ENCODE measurements at regions not wholly inside any gene's neighbourhood (a gene's known extent, or its start where the extent isn't known, plus 50 kb on each side); places are given as distances from the start of the nearest gene placed in this dataset.
"Not testable (repeated sequence)": the region's sequence is repeated elsewhere in the genome, so short reads cannot be mapped to it uniquely, and the experiment has no call there.

DNA sequence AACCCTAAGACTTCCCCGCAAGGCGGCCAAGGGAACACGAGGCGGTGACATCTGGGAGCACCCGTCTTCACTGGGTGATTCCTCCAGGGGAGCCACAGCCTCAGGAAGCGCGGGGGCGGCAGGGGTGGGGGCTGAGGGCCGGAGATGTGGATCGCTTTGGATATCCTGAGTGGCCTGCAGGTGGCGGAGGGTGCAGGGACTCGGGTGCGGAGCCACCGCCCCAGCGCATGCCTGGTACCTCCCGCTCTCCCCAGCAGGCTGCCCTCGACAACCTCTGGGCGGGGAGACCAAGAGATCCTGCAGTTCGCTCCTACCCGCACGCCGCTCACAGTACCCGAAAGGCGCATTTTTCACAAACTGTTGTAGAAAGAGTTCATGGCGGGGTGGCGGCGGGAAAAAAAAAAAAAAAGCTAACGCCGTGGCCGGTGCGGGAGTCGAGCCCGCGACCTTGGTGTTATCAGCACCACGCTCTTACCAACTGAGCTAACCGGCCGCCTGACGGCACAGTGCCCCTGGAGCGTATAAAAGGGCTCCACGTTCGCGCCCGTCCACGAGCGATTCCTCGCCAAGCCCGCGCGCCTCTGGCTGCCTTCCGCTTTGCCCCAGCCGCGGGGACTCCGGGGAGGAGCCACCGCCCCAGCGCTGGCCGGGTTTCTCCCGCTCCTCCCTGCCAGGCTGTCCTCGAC is 124.7 kb upstream of the PRKX start:
- DNase-seq (ENCODE audit: low read depth), result not testable (repeated sequence)

DNA sequence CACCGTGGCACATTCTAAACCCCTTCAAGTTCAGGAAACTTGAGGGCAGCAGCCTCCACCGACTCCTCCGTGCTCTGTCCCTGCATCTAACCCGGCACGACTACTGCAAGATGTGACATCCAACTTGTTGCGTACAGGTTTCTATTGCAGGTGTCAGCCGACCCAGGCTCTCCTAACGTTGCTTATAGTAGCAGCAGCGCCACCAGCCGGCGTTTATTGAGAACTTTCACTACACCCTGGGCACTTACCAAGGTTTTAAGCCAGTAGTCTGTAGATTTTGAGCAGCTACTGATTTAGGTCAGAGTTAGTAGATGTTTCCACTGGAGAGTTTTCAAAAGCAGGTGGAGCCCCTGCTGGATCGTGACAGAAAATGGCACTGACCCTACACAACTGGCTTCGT is 123.8 kb upstream of the PRKX start:
- DNase-seq (ENCODE audit: low read depth), result not testable (repeated sequence)

DNA sequence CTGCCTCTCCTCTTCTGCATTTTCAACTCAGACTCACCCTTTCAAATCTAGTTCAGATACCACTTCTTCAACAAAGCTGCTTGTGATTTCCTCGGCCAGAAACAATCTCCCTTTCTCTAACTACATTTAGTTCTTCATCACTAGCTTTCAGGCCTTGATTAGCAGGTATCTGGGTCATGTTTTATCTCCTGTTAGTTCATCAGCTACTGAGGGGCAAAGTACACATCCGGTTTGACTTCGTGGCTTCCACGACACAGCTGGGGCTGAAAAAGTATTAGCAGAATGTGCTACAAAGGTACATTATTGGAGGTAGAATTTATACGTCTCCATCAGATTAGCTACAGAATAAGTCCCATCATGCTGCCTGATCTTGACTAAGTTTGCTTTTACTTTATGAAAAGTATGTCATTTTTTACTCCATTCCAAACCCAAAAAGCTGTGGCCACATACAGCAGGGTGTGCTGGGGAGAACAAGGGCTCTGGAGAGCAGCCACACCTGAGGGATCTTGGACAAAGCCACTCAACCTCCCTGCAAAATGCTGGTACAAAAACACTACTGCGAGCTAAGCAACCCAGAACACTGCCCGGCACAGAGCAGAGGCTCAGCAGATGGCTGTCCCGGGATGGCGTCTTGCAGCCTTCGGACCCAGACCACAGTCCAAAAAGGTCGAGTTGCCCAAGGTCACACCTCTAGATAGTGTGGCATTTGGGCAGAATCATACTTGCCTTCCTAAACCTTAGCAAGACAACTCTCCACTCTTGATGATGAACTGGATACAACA is 120.5 kb upstream of the PRKX start:
- not testable (repeated sequence) for DNase-seq (ENCODE audit: low read depth)

DNA sequence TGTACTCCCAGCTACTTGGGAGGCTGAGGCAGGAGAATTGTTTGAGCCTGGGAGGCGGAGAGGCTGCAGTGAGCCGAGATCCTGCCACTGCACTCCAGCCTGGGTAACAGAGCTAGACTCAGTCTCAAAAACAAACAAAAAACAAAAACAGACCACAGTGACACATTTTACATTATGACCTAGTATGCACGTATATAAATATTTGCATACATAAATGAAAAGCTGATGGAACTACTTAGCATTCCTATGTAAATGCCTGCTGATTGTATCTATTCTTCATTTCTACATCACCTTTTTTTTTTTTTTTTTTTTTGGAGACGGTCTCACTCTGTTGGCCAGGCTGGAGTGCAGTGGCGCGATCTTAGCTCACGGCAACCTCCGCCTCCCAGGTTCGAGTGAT is 116.6 kb upstream of the PRKX start:
- DNase-seq (ENCODE audit: low read depth), result not testable (repeated sequence)

DNA sequence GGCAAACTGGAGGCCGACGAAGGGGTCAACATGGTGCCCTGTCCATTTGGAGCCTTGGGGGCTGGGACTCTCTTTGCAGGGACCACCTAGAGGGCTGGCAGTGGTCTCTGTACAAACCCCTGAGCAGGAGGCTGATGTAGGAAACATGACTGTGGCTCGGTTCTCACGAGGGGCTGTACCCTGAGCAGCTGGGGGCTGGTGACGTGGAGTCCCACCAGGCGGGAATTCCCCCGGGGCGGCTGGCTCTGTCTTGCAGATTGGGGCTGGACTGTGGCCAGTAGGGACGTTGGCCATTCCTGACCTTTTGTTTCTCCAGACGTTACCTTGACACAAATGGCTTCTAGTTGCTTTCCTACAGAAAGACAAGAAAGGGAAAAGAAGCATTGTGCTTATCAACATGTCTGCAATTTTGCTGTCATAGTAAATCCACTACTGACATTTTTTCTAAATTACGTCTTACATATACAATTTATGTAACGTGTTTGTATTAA is 115.6 kb upstream of the PRKX start:
- DNase-seq (ENCODE audit: low read depth), result not testable (repeated sequence)

DNA sequence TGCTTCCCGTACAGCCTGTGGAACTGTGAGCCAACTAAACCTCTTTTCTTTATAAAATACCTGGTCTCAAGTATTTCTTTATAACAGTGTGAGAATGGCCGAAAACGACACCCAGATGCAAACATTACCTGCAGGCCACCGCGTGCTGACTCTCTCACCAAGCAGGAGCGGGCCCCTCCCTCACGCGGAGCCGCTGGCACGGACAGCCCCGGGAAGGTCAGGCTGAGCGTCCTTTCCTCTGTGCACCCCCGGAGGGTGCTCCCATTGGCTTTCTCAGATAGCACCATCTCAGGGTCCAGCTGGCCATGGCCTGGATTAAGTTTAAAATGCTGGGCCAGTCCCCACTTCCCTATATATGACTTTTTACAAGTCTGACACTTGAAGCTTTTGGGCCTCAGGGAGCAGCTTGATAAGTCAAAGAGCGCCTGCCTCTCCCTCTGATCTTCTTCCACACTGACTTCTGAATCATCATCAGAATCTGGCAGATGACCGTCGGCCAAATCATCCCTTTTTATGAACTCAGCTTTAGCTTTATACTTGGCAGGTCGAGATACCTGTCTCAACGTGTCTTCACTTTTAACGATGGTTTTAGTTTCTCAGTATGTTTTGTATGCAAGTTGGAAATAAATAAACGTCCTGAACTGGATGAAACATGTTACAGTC is 115.1 kb upstream of the PRKX start:
- DNase-seq (ENCODE audit: low read depth), result not testable (repeated sequence)

DNA sequence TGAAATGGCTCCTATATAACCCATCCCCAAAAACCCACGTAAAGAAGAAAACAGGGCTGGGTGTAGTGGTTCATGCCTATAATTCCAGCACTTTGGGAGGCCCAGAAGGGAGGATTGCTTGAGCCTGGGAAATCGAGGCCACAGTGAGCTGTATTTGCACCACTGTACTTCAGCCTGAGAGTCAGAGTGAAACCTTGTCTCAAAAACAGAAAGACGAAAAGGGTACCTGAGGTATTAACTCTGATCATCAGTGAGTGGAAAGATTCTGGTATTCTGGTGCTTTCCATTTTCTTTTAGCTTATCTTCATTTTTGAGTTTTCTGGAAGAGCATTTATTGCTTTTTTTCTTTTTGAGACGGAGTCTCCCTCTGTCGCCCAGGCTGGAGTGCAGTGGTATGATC is 110.6 kb upstream of the PRKX start:
- DNase-seq (ENCODE audit: low read depth), result not testable (repeated sequence)

DNA sequence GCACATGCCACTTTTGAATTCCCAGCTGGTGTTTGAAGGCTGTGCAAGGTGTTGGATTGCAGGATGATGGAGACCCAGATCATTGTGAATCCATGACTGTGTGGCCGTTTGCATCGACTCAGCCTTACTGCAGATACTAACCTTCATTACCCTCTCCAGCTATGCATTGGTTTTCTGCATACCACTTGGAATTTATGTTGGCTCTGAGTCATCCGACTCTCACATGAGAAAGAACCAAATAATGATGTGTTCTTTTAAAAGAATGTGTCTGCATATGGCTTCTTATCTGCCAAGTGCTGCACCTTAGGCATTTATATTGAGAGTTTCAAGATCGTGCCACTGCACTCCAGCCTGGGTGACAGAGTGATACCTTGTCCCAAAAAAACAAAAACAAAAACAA is 106.7 kb upstream of the PRKX start:
- DNase-seq (ENCODE audit: low read depth), result no peak

DNA sequence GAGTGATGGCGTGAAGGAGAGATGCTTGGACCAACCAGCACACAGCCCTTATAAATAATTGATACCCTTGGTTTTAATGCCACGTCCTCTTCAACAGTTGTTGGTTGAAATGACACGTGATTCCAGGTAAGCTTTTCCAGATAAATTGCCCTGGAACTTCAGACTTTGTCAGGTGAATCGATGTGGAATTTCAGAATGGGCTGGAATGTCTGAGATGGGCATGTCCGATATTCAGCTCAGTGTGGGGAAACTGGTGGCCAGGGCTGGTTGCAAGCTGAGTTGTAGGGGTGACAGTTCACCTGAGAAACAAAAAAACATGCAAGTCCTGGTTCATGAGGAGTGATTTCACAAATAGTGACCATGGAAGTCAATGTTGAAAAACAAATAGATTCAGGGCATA is 104.0 kb upstream of the PRKX start:
- DNase-seq (ENCODE audit: low read depth), result not testable (repeated sequence)

DNA sequence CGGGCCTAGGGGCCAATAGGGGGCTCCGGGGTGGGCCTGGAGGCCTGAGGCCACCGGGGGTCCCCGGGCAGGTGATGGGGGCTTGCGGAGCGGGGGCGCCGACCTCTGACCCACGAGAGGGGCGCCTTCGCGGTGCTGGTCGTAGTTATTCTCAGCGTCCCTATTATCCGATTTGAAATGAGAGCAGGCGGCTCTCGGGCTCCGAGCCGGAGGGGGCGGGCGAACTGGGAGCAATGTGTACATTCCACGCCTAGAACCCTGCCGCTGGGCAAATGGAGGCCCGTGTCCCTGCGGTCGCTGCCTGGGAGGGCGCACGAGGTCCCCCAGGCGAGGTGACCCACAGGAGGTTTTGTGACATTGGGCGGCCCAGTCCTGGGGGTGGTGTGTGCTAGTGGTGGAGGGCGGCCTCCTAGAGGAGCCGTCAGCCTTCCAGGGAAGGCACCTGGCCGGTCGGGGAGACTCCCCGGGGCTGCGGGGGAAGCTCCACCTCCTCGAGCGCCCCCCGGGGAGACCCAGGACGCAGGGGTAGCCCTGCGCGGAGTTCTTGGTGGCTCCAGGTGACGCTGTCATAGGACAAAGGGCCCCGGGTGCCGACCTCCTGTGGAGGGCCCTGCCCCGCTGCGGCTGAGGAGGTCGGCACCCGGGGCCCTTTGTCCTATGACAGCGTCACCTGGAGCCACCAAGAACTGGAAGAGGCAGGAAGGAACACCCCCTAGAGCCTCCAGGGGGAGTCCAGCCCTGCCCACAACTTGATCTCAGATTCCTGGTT is 102.6 kb upstream of the PRKX start:
- no peak for DNase-seq (ENCODE audit: low read depth)

DNA sequence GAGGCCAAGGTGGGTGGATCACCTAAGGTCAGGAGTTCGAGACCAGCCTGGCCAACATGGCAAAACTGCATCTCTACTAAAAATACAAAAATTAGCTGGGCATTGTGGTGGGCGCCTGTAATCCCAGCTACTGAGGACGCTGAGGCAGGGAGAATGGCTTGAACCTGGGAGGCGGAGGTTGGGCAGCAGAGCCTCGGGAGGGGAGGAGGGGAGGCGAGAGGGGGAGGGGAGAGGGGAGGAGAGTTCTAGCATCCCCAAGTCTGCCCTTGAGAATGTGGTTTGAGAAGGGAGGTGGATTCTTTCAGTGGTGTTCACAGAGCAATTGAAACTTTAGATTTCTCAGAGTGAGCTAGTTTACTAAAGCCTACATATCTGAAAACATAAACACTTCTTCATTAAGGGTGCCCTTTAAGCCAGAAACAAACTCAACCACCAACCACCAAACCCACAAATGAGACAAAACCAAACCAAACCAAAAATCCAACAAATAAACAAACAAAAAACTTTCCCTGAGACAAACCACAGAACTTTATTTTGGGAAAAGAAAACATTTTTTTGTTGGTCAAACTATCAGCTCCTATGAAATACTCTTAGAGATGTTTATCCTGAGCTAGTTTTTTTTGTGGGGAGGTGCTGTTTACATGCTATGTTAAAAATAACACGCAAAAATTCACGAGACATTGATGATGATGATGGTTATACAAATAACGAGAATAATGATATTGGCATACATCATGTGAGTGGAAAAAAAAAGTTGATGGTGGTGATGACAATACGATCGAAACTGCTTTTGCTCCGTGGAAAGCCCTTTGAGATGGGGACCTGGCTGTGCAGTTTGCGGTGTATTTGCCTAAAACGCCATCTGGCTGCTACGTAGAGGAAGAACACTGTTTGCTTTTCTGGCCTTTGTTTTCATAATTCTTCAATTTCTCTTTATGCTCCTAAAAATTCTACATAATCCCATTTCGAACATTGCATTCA is 98.2 kb upstream of the PRKX start:
- no peak for DNase-seq (ENCODE audit: low read depth)

DNA sequence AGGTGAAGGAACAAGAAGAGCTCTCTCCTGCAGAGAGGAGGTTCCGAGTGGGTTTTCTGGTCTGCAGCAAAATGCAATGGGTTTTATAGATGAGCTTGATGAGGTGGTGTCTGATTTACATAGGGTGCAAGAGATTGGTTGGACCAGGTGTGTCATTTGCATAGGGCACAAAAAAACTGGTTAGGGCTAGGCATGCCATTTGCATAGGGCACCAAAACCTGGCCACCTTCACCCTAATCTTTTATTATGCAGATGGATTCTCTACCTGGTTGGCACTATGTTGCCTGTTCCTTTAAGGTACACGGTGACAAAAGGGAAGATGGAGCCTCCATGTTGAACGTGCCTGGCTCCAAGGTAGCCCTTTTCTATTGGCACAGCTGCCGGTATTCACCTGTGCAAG is 94.5 kb upstream of the PRKX start:
- no peak for DNase-seq (ENCODE audit: low read depth)

DNA sequence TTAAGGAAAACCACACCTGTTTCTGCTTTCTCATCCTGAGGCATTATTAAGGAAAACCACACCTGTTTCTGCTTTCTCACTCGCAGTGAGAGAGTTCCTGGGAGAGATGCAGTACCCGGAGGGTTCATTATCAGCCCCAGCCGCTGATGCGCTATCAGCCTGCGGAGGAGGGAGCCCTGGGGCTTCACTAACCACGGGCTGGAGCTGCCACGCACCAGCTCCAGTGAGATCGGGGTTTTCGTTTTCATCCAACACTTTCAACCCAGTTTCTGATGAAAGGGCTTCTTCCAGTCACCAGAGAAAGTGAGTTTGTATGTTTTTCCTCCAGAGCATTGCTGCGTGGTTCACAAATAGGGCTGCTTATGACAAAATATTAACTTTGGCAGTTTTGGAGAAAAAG is 93.2 kb upstream of the PRKX start:
- DNase-seq (ENCODE audit: low read depth), result no peak

DNA sequence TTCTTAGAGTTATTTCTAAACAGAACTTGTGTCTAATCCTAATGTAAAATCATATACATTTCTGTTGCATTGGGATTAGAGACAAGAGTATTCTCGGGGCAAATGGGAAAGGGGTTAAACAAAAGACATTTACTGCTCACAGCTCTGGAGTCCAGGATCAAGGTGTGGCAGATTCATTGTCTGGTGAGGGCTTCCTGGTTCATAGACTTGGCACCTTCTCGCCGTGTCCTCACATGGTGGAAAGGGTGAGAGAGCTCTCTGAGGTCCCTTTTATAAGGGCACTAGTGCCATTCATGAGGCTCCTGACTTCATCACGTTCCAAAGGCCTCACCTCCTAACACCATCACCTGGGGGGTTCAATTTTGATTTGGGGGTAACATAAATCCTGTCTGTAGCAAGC is 90.3 kb upstream of the PRKX start:
- no peak for DNase-seq (ENCODE audit: low read depth)

DNA sequence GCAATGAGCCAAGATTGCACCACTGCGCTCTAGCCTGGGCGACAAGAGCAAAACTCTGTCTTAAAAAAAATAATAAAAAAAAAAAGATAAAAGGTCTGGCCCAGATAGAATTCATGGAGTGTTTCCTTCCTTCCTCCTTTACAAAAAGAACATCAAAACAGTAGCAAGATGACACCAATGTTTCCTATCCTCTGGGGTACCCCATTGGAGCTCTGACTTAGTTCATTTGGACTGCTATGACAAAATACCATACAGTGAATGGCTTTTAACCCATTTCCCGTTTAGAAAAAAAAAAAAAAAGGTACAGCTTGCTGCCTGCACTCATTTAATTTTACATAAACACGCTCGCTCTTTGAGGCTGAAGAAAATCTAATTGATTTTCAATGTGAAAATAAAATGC is 89.9 kb upstream of the PRKX start:
- no peak for DNase-seq (ENCODE audit: low read depth)

DNA sequence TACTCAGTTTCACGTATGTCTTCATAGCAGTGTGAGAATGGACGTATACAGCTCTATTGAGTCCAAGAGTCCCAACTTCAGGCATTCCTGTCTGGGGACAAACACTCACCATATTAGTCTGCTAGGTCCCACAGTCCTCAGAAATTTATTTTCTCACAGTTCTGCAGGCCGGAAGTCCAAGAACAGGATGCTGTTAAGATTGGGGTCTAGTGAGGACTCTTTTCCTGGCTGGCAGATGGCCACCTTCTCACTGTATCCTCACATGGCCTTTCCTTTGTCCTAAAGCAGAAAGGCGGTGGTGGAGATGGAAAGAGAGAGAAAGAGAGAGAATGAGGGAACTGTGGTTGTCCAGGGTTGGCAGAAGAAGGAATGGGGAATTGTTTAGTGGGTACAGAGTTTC is 82.0 kb upstream of the PRKX start:
- DNase-seq (ENCODE audit: low read depth), result not testable (repeated sequence)

DNA sequence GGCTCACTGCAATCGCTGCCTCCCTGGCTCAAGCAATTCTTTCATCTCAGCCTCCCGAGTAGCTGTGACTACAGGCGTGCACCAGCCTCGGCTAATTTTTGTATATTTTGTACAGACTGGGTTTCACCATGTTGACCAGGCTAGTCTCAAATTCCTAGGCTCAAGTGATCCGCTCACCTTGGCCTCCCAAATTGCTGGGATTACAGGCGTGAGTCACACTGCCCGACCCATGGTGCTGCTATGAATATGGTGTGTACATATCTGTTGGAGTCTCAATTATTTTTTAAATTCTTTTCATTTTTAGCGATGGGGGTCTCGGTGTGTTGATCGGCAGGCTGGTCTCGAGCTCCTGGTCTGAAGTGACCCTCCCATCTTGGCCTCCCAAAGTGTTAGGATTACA is 78.0 kb upstream of the PRKX start:
- no peak for DNase-seq (ENCODE audit: low read depth)

DNA sequence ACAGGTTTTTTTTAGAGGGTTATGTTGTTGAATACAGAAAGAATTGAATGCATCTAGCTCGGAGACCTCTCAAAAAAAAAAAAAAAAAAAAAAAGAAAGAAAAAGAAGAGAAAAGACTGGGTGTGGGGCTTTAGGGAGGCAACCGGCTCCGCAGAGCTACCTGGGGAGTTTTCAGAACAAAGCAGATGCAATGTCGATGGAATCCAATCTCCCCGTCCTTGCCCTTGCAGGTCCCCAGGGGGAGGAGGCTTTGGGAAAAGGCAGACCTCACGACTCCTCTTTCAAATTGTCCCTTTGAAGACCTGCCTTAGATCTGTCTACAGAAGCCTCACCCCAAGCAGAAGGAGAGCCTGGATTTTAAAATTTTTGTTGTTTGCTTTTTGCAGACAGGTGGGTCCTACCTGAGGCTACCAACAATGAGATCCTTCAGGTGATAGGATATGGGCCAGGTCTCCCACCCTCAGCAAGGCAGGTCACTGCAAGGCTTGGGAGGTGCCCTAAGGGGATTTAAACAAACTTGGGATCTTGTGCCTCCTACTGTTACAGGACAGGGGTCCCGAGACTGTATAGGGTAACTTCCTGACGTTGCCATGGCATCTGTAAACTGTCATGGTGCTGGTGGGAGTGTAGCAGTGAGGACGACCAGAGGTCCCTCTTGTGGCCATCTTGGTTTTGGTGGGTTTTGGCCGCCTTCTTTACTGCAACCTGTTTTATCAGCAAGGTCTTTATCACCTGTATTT is 75.2 kb upstream of the PRKX start:
- DNase-seq (ENCODE audit: low read depth), result no peak

DNA sequence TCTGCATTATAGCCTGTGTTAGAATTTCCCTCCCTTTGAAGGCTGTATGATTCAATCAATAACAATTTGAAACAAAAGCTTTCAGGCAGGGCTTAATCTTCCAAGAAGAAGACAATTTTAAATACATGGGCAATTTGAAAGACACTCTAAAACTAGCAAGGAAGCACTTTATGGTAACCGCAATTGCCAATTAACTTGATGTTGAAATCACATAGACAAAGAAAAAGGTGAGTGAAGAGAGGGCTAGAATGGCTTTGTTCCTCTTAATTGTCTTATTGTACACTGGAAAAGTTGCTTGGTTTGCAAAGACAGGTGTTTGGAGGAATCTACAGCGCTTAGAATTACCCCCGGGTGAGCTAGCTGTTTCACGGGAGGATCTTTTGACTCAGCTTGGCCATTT is 74.4 kb upstream of the PRKX start:
- no peak for DNase-seq (ENCODE audit: low read depth)

DNA sequence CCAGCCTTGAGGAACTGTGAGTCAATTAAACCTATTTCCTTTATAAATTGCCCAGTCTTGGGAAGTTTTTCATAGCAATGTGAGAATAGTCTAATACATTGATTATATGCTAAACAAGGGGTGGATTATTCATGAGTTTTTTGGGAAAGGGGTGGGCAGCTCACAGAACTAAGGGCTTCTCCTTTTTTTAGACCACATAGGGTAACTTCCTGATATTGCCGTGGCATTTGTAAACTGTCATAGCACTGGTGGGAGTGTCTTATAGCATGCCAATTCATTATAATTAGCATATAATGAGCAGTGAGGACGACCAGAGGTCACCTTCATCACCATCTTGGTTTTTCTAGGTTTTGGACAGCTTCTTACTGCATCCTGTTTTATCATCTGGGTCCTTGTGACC is 72.4 kb upstream of the PRKX start:
- not testable (repeated sequence) for DNase-seq (ENCODE audit: low read depth)

Data from CMK (cell line).